ENCODE measurements at regions not wholly inside any gene's neighbourhood (a gene's known extent, or its start where the extent isn't known, plus 50 kb on each side); places are given as distances from the start of the nearest gene placed in this dataset.

- Histone ChIP-seq H2BK15ac (ENCODE audit: low read length) (no peak overlapping the region), H3K79me2 (ENCODE audit: control insufficient read depth in 1 of 2, insufficient read depth in 2 of 2, low read length in 2 of 2) (no peaks in the 10 kb centered on the region), H2BK120ac (replicated peaks; ENCODE audit: low read depth, low read length) (no peak overlapping the region), H4K91ac (replicated peaks; ENCODE audit: insufficient read length, low read length) (no peak overlapping the region), H2AFZ (ENCODE audit: low read length) (no peak overlapping the region), H3K23ac (ENCODE audit: insufficient read length) (no peak overlapping the region), H3K4me2 (ENCODE audit: insufficient read depth in 1 of 2, low read depth in 2 of 2, low read length in 2 of 2) (no peak overlapping the region), H2BK20ac (ENCODE audit: low read length) (no peak overlapping the region), H3K9ac (replicated peaks in 1 of 4; ENCODE audit: extremely low read depth in 1 of 4, low read depth in 3 of 4, low read length in 3 of 4) (no peak overlapping the region), H3K14ac (ENCODE audit: insufficient read length) (no peak overlapping the region), H3K9me3 (ENCODE audit: insufficient read depth in 2 of 2, low read depth in 1 of 2, low read length in 1 of 2) (no peaks in the 10 kb centered on the region), H3K36me3 (ENCODE audit: control insufficient read depth in 2 of 4, insufficient read depth in 4 of 4, low read length in 3 of 4) (no peaks in the 10 kb centered on the region), H3K27ac (ENCODE audit: low read depth, low read length) (no peak overlapping the region), H3K18ac (ENCODE audit: extremely low read depth, low read length) (no peak overlapping the region), H3K79me1 (ENCODE audit: low read depth, low read length) (no peaks in the 10 kb centered on the region), H3K27me3 (replicated peaks in 1 of 4; ENCODE audit: control insufficient read depth in 3 of 4, extremely low read depth in 1 of 4, insufficient read depth in 3 of 4, low read length in 3 of 4) (no peaks in the 10 kb centered on the region), H3K4ac (replicated peaks; ENCODE audit: insufficient read length, low read depth, low read length) (no peak overlapping the region), H4K5ac (ENCODE audit: insufficient read length, low read depth, low read length) (no peak overlapping the region), H3K4me1 (replicated peaks in 1 of 4; ENCODE audit: control insufficient read depth in 3 of 4, insufficient read depth in 4 of 4, low read length in 3 of 4) (no peaks in the 10 kb centered on the region; a peak in 1 of 7 replicates), H3K4me3 (ENCODE audit: extremely low read depth in 1 of 4, insufficient read depth in 2 of 4, low read depth in 3 of 4, low read length in 4 of 4) (no peak overlapping the region), H3K56ac (replicated peaks; ENCODE audit: insufficient read length, low read depth, low read length) (no peak overlapping the region), H4K20me1 (replicated peaks in 1 of 2; ENCODE audit: control insufficient read depth in 1 of 2, insufficient read depth in 2 of 2, low read length in 2 of 2) (no peaks in the 10 kb centered on the region), H4K8ac (ENCODE audit: extremely low read depth, insufficient read depth, low read length) (no peak overlapping the region), H2BK12ac (ENCODE audit: low read depth, low read length) (no peak overlapping the region), H3K23me2 (ENCODE audit: low read depth, low read length) (no peaks in the 10 kb centered on the region), H2AK5ac (ENCODE audit: low read depth, low read length) (no peak overlapping the region), H2BK5ac (ENCODE audit: low read depth, low read length) (no peak overlapping the region)
- FAIRE-seq (no peak), DNase-seq (ENCODE audit: low read depth in 1 of 2, low spot score in 2 of 2) (no peak)
- 84% methylated on average over 3 of the region's 3 CpGs; no CpG with 5 or more reads in 1 of the 2 experiments for WGBS, 2 experiments (ENCODE audit: extremely low coverage in 1 of 2, insufficient coverage in 1 of 2, insufficient read length in 1 of 2, insufficient replicate concordance in 2 of 2, low coverage in 1 of 2, low lambda C conversion rate in 2 of 2, missing lambda C conversion rate in 1 of 2)
- ChIA-PET CTCF (ENCODE audit: partially characterized antibody) (no interaction called here), POLR2A (ENCODE audit: partially characterized antibody) (no interaction called here)
- no peak for TF ChIP-seq TEAD4 (IDR thresholded peaks at IDR 0.05; ENCODE audit: low read depth, low read length)
- no peak for TF ChIP-seq PHF8 (conservative IDR thresholded peaks at IDR 0.05; ENCODE audit: low read depth, low read length)
- no peak for TF ChIP-seq RFX5 (IDR thresholded peaks at IDR 0.05; ENCODE audit: borderline replicate concordance, low read depth, low read length)
- TF ChIP-seq RBBP5 (IDR thresholded peaks at IDR 0.05; ENCODE audit: borderline replicate concordance, low read depth, low read length): no peak
- TF ChIP-seq CBX5 (IDR thresholded peaks at IDR 0.05; ENCODE audit: low read depth, low read length): no peak
- TF ChIP-seq RNF2 (IDR thresholded peaks at IDR 0.05; ENCODE audit: borderline replicate concordance, low read depth, low read length, missing control alignments, poor library complexity, severe bottlenecking): no peak
- TF ChIP-seq SIRT6 (IDR thresholded peaks at IDR 0.05; ENCODE audit: low read length): no peak
- TF ChIP-seq ZNF274 (IDR thresholded peaks at IDR 0.05; ENCODE audit: borderline replicate concordance, extremely low read depth, low read length): no peak
- no peak for TF ChIP-seq SUZ12 (IDR thresholded peaks at IDR 0.05; ENCODE audit: low read length)
- TF ChIP-seq CHD1 (IDR thresholded peaks at IDR 0.05; ENCODE audit: low read depth, low read length): no peak
- no peak for TF ChIP-seq RXRA (IDR thresholded peaks at IDR 0.05; ENCODE audit: insufficient read depth, low read depth, low read length)
- no peak for TF ChIP-seq BACH1 (IDR thresholded peaks at IDR 0.05; ENCODE audit: low read length)
- TF ChIP-seq BCL11A (IDR thresholded peaks at IDR 0.05; ENCODE audit: low read depth in 2 of 2, low read length in 2 of 2): no peak
- TF ChIP-seq FOSL1 (IDR thresholded peaks at IDR 0.05; ENCODE audit: insufficient read depth, low read depth, low read length): no peak
- no peak for TF ChIP-seq MAX (IDR thresholded peaks at IDR 0.05)
Observed at GRCh38 chrX:104316739-104317138, 62.0 kb upstream of the ESX1 start.

All from H1 (cell line).